Forelimb muscle (tissue), 1 donor: ENCODE measurements at regions not wholly inside any gene's neighbourhood (a gene's known extent, or its start where the extent isn't known, plus 50 kb on each side); places are given as distances from the start of the nearest gene placed in this dataset.

Experiments
- DNase-seq: peaks from one replicate; pipeline ENCODE4 v3.0.0-alpha.2; 2013; ENCODE audit warnings: low read depth

GRCh38 chr4:24164054-24164693, 274.3 kb upstream of the PPARGC1A start:
- no peak for DNase-seq

- DNase-seq, result no peak
Measured at GRCh38 chr4:24163314-24163713, 273.5 kb upstream of the PPARGC1A start.

DNA sequence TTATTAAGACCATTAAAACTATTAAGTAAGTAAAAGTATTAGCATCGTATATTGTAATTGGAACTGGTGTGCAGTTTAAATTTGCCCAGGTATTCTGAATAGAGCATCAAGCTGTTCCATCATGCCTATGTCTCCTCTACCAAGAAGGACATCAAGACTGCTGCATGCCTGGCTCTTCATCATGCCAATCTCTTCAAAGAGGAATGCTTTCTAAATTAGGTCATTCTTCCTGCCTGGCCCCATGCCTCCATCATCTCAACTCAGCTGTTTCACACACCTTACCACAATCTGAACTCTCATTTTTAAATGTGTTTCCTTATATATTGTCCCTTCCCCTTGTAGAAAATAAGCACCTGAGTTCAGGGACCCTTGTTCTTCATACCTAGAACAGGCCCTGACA, 270.5 kb upstream of the PPARGC1A start:
- DNase-seq, result no peak

- no peak for DNase-seq
Measured at GRCh38 chr4:24158031-24158430, 268.2 kb upstream of the PPARGC1A start.

GRCh38 chr4:24150034-24150433, 260.2 kb upstream of the PPARGC1A start:
- no peak for DNase-seq

- DNase-seq, result no peak
Measured at GRCh38 chr4:24146127-24146526, 256.3 kb upstream of the PPARGC1A start.

- no peak for DNase-seq
Measured at GRCh38 chr4:24145591-24145990, 255.7 kb upstream of the PPARGC1A start.

DNA sequence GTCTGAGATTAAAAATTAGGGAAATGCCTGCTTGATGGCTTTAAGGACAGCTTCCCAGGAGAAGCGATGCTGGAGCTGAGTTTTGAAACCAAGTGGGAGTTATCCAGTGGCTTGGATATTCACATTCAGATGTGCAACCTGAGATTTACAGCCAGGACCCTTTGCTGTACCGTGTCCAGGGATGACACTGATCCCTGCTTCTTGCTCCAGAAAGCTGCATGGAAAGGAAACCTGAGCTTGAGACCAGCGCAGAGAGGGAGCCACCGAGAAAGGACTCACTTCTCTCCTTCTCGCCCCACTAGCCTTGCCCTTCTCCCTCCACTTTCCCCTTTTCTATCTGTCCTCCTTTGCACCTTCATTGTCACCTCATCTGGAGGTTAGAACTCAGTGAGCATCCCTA, 254.5 kb upstream of the PPARGC1A start:
- DNase-seq, result no peak

DNA sequence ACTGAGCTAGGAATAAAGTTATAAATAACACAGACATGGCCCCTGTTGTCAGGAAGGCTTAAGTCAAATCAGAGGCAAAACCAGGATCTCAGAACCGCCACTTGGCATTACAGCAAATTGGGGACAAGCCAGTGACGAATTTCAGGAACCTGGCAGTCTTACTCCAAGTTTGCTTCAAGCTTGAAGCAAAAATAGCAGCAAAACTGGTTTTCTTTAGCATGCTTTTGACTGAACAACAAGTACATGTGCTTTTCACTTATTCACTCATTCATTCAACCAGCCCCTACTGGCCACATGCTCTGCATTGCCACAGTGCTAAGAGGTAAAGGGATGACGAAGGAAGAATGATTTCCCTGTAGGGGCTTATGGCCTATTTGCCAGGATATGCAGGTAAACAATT, 253.9 kb upstream of the PPARGC1A start:
- DNase-seq, result no peak

DNA sequence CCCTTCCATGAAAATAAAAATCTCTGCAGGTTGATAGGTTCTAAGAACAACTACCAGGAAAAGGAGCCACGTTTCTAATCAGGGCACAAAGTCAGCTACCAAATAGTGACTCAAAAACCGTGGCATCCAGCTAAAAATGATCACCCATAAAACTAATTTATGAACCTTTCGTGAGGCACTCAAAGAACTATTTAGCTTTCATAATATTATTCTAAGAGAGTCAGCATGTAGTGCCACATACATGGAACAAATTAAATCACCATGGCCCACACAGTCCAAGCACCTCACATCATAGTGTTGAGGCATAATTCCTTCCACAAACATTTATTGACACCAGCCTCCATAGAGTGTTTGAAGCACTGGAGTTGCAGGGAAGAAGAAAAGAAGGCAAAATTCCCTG, 252.0 kb upstream of the PPARGC1A start:
- no peak for DNase-seq

GRCh38 chr4:24140892-24141291, 251.0 kb upstream of the PPARGC1A start:
- no peak for DNase-seq

GRCh38 chr4:24137671-24138601, 248.1 kb upstream of the PPARGC1A start:
- no peak for DNase-seq

DNA sequence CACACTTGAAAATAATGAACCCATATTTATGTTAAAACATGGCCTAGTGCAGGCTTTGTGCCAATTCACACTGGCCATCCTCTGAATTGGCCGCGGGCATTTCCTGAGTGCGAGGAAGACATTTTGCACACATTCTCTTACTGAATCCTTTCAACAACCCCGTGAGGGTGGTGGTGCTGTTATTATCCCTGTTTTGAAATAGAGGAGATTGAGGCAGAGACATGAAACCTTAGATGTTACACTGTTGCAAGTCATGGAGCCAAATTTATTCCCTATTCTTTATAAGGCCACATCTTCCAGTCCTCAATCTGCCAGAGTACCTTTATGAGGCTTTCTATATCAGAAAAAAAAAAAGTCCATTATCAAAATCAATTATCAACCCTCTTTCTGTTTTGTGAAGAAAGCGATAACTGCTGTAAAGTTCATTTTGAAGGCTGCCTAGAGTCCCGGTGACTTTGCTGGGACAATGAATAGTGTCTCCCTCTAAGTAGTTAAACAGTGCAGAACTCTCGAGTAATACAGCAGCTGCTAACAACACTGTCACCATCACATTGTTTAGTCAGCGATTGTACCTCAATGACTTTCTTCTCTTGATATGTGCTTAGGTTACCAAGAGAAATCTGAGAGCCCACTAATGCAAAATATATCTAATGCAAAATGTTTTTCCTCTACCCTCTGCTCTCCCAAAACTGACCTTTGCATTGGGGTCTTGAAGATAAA, 242.3 kb upstream of the PPARGC1A start:
- DNase-seq, result no peak

- no peak for DNase-seq
Measured at GRCh38 chr4:24130637-24131036, 240.8 kb upstream of the PPARGC1A start.

DNA sequence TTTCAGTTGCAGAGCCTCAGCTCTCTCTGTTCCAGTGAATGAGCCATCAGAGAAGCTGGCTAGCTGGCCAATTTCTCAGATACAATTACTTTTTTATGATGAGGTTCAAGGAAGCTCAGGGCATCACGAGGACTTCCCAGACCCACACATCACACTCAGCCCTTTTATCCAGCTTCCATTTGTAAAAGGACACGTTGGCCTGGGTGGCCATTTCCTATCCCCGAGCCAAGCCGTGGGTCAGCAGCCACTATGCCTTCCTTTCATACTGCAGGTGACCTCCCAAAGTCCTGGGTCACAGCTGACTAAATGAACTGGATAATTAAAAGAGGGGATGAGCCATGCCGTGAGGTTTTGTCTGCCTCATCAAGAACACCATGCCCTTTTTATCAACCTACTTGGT, 236.9 kb upstream of the PPARGC1A start:
- DNase-seq, result no peak

GRCh38 chr4:24121395-24122175, 231.7 kb upstream of the PPARGC1A start:
- no peak for DNase-seq

DNA sequence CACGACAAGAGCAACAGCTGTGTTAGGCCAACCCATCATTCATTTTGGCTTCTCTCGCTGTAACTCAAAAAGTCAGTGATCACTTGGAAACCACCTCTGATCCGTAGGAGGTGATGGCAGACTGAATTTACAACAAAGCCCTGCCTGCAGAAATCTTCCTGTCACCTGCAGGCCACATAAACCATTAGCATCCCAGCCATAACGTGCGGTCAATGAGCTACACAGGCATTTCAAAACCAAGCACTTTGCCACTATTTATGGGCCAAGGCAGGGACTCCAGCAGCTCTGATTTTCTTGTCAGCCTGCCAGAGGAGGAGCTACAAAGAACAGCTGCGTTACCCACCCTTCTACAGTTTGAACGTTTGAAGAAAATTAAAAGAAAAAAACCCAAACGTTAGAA, 228.1 kb upstream of the PPARGC1A start:
- no peak for DNase-seq

DNA sequence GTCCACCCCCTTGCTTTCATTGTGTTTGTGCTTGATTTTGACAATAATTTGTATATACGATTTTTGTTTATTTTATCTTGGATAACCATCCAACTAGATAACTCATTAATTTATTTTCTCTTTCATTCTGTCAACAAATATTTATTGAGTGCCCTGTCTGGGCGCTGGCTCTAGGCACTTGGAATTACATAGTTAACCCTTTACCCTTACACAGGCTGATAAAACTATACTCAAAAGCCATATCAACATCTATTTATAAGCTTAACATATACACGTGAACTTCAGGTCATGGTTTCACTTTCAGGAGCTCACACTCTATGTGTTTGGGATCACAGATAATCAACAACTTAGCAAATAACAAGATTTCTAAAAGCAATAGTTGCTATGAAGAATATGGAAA, 226.3 kb upstream of the PPARGC1A start:
- DNase-seq, result no peak

- no peak for DNase-seq
Measured at GRCh38 chr4:24114919-24115500, 225.2 kb upstream of the PPARGC1A start.

- no peak for DNase-seq
Measured at GRCh38 chr4:24114444-24114843, 224.6 kb upstream of the PPARGC1A start.

DNA sequence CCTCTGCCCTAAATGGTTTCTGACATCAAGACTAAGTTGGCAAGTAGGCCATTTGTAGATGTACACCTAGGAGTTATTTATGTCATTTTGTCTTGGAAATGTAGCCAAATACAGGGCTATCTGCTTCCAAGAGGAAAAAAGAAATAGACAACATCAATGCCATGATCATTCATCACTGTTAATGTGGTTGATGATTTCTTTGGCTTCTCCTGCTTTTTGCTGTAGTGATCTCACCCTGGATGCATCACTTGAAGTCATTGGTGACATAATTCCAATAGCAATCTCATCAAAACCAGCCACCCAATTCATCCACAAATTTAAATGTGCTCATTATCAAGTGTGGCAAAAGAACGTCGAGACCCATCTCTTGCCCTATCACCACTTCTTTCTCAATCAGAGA, 222.6 kb upstream of the PPARGC1A start:
- DNase-seq, result no peak
